NCI-H446 treated with DMSO at 0.1 percent for 48 hours (cell line): ENCODE measurements at regions not wholly inside any gene's neighbourhood (a gene's known extent, or its start where the extent isn't known, plus 50 kb on each side); places are given as distances from the start of the nearest gene placed in this dataset.
"Not testable (repeated sequence)": the region's sequence is repeated elsewhere in the genome, so short reads cannot be mapped to it uniquely, and the experiment has no call there.

Experiments used
- DNase-seq: peaks from one replicate; lab custom pipeline; 2025; lab: John Stamatoyannopoulos, UW

DNA sequence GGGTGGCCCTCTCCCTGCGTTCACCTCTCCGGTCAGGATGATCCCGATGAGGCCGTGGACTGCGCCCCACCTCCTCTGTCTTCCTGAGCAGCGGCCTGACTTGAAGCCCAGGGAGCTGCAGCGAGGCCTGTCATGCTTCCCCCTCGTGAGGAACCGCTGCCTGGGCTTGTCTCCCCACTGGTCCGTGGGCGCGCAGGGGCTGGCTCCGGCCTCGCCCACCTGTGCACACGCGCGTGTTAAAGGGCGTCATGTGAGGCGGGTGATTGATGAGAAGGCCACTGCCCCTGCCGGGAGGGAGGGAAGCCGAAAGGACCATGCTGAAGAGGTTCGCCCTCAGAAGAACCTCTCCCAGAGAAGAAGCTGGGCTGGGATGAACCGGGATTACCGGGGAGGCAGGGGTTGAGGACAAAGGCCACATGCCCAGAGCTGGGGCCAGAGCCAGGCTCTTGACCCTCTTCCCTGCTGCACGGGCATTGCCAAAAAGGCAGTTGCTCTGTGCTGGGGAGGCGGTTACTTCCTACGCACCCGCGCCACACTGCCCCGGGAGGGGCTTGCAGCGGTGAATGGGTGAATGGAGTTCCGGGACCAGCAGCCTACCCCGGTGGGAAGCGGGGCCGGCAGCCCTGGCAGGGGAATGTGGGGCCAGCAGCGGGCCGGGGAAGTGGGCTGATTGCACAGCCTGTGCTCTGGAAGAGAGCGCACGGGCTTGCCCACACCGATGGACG is 85.9 kb upstream of the GSE1 start:
- DNase-seq: no peak

DNA sequence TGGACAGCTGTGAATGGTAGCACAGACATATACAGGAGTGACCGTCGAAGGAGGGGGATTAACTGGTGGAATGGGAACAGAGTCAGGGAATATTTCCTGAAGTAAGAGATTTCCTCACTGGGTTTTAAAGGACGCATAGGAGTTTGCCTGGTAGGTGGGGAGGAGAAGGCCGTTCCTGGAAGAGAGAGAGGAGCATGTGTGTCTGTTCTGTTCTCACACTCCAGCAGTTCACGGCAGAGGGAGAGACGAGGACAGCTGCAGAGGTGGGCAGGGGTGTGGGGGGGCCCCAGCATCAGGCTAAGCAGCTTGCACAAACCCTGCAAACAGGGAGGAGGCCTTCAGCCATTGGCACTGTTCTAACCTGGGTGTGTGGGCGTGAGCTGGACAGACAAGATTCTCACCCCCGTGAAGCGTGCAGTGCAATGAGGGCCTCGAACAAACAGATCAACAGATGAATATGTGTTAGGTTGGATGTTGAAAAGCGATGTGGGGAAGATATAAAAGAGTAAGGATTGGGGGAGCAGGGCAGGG is 85.3 kb upstream of the GSE1 start:
- DNase-seq: no peak

DNA sequence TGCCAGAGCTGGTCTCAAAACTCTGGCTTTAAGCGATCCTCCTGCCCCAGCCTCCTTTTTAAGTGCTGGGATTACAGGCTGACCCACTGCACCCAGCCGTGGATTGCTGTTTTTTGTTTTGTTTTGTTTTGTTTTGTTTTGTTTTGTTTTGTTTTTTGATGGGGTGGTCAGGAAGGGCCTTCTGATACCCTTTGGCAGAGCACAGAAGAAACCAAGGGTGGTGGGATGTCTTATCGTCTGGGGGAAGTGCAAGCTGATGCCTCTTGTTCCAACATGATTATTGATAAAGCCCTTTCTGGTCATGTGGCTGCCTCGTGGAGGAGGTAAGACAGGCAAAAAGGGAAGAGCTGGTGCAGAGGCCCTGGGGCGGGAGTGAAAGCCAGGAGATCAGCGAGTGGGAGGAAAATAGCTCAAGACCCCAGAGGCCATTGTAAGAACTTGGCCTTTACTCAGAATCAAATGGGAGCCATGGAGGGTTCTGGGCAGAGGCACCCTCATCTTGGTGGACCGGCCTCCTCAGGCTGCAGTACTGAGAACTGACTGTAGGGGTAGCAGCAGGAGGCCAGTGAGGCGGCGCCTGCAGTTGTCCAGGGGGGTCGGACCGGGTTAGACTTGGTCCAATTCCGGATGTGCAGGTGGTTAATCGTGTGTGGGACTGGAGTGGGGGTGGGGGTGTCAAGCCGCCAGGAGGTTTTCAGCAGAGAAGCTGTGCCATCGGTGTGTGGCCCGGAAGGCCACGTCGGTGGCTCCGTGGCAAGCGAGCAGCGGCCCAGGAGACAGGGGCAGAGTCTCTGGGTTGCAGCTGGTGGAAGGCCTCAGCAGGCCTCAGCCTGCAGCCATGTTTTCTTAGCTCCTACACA is 84.4 kb upstream of the GSE1 start:
- no peak for DNase-seq

DNA sequence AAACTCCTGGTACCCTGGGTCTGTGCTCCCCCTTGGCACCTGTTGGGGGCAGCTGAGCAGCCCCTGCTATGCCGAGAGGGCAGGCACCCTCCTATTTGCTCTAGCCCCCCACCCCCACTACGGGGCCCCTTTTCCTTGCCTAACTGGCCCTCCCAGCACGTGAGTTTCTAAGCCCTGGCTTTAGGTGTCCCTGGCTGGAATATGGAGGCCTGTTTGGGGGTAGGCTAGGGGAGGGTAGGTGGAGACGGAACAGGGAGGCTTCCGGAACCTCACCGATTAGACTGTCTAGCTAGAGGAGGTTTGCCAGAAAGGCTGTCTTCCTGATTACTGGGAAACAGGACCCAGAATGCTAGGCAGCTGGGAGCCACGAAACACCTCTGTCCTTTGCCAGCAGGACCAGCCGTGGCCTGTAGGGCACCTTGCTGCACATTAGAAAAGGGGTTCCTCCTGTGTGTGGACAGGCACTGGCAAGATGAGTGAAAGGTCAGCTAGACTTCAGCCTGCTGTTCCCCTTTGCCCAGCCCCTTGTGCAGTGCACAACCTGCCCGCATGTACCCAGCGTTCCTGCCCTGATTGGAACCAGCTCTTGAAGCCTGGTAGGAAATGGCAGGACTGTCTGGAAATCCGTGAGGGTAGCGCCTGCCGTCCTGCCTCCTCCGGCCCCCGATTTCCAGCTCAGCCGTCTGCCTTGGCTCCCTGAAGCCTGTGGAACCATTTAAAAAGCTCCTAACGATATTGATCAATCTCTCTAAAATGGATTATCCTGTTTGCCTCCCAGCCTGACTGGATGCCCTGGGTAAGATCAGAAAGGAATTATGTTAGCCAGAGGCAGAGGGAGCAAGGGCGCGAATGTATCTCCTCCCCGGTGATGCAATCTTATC is 83.4 kb upstream of the GSE1 start:
- DNase-seq: no peak

DNA sequence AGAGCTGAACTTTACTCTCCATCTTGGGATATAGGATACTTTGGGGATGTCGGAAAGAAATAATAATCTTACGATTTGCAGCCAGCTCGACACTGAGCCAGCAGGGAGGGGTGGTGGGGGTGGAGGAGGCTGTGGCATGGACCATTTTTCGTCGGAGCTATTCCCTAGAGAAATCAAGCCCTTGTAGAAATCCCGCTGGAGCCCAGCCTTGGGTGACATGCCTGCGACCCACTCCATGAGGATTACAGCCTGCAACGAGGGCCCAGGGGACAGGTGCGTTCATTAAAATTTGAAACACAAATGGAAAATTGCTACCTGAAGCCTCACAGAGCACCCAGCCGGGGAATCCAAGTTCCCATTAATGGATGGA is 82.8 kb upstream of the GSE1 start:
- no peak for DNase-seq

DNA sequence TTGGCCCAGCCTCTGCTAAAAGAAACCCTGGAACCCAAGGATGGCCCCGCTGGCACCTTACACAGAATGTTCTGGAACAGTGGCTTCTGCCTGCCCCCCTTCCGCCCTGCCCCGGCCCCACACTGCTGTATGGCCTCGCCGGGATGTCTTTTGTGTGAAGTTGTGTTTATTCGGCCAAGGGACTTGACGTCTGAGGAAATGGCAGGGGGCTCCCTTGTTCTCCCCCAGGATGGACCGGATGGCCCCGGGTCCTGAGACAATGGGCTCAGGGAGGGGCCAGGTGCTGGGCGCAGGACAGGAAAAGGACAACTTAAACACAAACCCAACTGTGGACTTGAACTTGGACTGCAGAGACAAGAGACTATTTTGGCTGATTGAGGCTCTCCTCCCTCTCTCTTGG is 81.6 kb upstream of the GSE1 start:
- DNase-seq: no peak

DNA sequence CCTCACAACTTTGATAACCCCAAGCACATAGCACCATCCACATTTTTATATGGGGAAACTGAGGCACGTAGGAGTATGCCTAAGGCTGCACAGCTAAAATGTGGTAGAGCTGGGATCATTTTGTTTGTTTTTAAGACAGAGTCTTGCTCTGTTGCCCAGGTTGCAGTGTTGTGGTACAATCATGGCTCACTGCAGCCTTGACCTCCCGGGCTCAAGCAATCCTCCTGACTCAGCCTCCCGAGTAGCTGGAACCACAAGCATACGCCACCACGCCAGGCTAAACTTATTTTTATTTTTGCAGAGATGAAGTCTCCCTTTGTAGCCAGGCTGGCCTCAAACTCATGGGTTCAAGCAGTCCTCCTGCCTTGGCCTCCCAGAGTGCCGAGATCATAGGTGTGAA is 81.0 kb upstream of the GSE1 start:
- DNase-seq: no peak

DNA sequence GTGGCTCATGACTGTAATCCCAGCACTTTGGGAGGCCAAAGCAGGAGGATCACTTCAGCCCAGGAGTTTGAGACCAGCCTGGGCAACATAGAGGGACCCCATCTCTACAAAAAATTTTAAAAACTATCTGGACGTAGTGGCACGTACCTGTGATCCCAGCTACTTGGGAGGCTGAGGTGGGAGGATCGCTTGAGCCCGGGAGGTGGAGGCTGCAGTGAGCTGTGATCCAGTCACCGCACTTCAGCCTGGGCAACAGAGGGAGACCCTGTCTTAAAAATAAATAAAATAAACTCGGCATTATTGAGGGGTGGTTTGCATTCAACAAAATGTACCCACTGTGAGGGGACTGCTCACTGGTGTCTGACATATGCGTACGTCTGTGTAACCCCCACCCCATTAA is 79.5 kb upstream of the GSE1 start:
- not testable (repeated sequence) for DNase-seq

DNA sequence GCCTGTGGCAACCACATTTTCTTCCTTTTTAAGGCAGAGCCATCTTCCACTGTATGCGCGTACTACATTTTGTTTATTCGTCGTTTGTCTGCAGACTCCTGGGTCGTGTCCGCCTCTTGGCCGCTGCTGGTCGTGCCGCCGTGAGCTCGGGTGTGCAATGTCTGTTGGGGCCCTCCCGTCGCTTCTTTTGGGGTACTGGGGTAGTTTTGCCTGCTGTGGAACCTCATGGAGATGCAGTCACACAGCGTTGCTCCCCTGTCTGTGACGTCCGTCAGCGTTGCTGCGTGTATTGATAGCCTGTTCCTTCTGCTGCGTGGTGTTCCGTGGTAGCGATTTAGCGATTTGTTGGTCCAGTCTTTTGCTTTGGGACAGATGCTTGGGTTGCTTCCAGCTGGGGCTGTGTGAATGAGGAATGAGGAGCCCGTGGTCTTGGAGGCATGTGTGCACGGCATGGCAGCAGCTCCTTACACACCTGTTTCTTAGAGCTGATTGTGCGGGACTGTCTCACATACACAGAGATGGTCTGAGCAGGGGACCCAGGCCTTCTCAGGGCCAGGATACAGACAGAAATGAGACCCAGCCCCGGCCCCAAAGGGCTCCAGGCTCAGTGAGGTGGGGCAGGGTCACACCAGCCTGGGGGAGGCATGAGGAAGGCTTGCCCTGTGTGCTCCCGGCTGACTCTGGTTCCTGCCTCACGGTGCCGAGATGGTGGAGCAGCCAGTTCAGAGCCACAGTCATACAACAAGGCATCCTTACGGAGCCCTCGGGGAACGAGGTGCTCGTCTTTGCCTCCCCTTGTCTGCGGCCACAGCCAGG is 78.4 kb upstream of the GSE1 start:
- DNase-seq: no peak

DNA sequence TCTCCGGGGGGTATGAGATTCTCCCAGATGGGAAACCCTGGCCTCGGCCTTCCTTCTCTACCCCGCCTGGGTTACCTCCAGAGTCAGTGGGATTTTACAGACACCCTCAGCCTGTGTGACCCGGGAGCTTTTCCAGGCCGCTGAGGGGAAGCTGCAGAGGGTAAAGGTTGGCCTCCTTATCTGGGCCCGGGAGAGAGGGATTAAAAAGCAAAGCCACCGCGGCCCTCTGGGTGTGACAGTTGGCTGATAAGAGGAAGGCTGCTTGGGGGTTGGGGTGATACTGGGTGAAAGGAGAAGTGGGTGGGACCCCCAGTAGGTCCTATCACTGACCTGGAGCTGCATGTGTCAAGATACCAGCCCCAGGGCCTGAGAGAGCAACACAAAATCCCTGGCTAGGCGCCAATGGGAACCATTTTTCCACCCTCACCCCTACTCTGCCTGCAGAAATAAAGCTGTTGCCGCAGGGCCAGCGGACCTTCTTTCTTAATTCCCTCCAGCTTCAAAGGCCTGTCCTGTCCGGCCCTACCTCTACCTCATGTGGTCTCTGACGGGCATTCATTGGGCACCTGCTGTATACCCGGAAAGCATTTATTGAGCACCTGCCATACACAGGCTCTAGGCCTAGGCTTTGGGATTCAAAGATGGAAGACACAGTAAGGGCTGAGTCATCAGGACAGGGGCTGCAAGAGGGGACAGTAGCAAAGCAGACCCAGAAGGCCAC is 77.6 kb upstream of the GSE1 start:
- no peak for DNase-seq

DNA sequence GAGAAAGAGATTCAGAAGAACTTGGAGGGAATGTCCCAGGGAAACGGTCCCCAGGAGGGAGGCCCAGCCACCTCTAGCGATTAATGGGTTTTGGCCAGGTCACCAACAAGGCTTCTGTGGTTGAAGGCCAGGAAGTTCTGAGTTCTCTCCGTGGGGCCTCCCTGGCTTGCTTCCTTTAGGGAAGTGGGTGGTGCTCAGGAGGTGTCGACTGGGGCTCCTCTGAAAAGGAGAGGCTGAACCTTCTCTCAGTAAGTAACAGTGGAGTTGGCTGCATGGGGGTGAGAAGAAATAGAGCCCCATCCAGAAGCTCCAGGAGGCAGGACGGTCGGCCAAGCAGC is 77.1 kb upstream of the GSE1 start:
- DNase-seq: no peak

DNA sequence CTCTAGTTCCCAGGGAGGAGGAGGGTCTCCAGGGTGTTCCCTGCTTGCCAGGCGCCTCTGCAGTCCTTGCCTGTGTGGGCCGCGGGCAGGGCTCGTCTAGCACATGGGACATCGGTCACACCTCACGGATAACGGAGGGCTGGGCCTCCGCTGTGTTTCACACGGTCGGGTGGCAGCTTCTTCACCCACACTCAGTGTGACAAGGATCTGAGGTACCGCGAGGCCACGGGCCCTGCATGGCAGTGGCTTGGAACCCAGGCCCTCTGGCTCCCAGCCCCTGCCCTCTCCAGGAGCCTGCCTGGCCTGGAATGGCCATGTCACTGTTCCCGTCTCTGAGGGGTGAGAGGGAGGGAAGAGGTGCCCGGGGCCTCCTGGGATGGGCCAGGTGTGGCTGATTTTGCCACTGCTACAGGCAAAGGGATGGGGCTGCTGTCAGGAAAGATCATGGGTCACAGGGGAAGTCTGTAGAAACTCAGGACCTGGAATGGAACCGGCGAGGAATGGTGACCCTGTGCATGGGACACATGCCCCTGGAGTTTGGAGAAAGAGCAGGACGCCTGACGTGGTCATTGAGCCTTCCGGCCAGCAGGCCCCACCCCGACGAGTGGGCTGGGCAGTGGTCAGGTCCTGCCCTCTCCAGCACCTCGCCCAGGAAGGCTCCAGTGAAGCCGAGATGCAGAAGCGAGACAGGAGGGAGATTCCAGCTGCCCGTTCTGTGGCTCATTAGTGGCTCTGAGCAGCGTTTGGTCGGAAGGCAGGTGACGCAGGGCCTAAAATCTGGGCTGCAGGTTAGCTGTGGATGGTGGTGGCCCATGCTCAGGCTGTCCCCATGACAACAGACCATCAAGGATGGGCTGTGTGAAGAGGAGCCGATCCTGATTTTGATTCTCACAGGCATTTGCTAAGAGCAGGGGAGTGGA is 76.5 kb upstream of the GSE1 start:
- no peak for DNase-seq

DNA sequence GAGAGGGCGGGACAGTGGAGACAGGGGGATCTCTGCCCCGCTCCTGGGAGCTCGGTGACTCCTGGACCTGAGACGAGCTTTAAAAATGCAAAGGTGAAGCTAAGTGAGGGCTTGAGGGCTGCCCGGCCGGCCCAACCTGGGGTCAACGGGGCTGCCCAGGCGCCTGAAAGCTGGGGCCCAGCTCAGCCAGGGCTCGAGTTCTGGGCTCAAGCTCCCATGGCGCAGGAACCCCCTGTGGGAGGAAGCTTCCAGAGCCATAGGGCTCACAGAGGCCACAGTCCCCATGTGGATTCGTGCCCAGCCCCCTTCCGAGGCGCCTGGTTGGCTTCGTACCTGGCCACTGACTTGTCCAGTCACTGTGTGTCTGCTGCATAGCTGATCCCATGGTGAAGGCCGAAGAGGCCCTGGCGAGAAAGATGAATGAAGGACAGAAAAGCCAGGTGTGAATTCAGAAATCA is 75.8 kb upstream of the GSE1 start:
- no peak for DNase-seq

DNA sequence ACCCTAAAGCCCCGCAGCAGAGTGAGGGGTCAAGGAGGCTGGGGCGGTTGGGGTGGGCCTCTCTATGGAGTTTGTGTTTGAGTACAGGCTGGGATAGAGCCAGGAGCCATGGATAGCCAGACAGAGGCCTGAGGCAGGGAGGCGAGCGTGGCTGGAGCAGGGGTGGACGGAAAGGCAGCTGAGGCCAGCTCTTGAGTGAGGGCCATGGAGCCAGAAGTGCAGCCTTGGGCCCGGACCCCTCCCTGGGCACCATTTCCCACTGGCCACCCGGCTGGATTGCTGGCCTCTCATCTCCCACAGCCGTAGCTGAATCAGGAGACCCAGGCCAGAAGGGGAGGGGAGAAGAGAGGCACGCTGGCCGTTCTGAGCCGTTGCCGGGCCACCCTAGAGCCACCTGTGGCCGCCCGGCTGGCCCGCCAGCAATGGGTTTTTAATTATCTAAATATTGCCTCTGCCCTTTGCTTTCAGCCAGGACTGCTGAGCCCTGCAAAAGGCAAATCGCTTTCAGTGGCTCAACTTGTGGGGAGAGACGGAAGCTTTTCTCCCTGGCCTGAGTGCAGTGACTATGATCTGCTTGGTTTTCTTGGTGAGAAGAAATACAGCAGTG is 75.2 kb upstream of the GSE1 start:
- DNase-seq: no peak

DNA sequence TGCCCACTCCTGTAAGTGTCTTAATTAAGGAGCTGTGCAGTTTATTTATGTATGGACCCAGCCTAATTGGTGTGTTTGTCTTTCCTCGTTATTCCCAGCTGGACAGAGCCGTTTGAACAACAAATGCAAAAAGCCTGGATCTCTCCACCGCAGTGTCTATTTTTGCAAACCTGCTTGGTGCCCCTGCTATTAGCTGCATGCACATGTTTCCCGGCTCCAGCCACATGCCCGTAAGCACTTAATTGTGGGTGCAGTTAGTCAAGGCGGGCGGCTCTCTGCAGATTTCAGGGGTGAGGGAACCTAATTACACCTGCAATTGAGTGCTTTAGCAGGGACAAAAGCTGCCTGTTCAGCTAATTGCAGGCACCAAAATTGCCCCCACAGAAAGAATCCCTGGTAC is 74.0 kb upstream of the GSE1 start:
- no peak for DNase-seq

DNA sequence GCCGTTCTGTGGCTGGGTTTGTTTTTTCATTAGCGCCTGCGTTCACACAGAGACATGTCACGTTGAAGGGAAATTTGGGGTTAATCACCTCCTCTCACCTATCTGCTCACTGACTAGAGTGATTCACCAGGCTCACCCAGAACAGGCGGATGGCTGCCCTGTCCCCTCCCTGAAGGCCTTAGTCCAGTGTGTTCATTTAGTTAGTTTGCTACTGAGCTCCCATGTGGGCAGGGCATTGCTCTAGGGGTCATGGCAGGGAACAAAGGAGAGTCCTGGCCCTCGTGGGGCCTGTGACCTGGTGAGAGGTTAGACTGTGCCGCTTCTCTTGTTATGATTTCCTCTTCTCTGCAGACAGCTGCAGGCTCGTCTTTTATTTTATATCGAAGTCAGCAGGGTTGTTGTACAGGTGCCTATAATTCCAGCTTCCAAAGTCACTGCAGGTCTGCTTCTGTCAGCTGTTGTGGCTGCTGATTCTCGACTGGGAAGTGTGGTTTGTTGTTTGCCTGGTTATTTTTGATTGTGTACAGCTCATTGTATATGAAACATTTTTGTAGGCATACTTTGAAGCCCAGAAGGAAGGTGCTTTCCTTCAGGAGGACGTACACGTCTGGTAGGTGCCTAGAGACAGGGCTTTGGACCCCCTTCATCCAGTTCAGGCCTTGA is 73.4 kb upstream of the GSE1 start:
- no peak for DNase-seq

DNA sequence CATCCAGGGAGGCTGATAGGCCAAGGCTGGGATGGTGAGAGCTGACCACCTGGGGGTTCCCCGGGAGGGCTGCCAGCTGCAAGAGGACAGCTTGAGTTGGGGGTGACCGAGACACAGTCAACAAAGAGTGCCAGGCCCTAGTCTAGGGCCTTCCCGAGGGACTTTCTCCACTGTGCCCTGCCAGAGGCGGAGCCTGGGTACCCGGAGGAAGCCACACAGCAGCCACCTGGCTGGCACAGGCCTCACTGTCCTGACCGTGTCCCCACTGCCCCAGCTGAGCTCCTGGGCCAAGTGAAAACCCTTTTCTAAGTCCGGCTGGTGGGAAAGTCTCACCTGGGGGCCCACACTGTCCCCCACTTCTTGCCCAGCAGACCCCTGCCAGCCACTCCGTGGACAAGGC is 71.9 kb upstream of the GSE1 start:
- DNase-seq: no peak

DNA sequence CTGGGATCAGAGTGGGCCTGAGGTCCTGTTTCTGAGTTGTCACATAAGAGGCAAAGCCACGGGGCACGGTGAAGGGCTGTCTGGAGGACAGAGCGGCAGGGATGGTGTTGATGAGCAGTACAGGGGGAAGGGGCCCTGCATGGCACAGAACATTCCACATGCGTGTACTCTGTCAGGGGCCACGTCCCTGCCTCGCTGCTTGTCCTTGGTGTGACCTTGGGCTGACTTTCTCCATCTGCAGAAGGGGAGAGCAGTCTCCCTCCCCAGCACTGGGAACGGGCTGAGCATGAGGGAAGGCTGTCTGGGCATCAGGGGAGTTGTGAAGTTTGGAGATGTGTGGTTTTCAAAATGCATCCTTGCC is 71.5 kb upstream of the GSE1 start:
- no peak for DNase-seq
